WTC11 (cell line): ENCODE measurements at regions not wholly inside any gene's neighbourhood (a gene's known extent, or its start where the extent isn't known, plus 50 kb on each side); places are given as distances from the start of the nearest gene placed in this dataset.

Source experiments
- ATAC-seq: fragments of 200-7000 bp; cut with Tn5 transposase; 2 replicates; pipeline ENCODE4 v1.10.0; 2021; ENCODE audit warnings: mild to moderate bottlenecking, moderate library complexity
- CTCF ChIA-PET: fragments of 300-600 bp; sonication (Branson Sonifier 250); formaldehyde crosslinking; loops from one replicate; lab custom pipeline; 2021; ENCODE audit warnings: antibody characterized with exemption; lab: Charles Lee
- POLR2A ChIA-PET: fragments of 350-600 bp; sonication (Branson Sonifier 250); formaldehyde crosslinking; loops from one replicate; lab custom pipeline; 2021; ENCODE audit warnings: antibody characterized with exemption; lab: Charles Lee
- DNase-seq: peaks from one replicate; pipeline ENCODE4 v3.0.0; 2021; ENCODE audit warnings: low spot score
- H3K27ac Mint-ChIP-seq: 2 replicates; pipeline ENCODE4 v1.8.0; 2021; ENCODE audit warnings: mixed read lengths
- H3K27me3 Mint-ChIP-seq: 2 replicates; pipeline ENCODE4 v1.8.0; 2021; ENCODE audit warnings: low read depth, mild to moderate bottlenecking, moderate library complexity, mixed read lengths
- H3K36me3 Mint-ChIP-seq: 2 replicates; pipeline ENCODE4 v1.8.0; 2021; ENCODE audit warnings: mixed read lengths
- H3K4me1 Mint-ChIP-seq: 2 replicates; pipeline ENCODE4 v1.8.0; 2022; ENCODE audit warnings: mixed read lengths
- H3K4me3 Mint-ChIP-seq: 2 replicates; pipeline ENCODE4 v1.8.0; 2021; ENCODE audit warnings: mild to moderate bottlenecking, moderate library complexity, mixed read lengths
- H3K9me3 Mint-ChIP-seq: 2 replicates; pipeline ENCODE4 v1.8.0; 2021; ENCODE audit warnings: mixed read lengths
- ATF1 ChIP-seq: sonication (generic); formaldehyde crosslinking; IDR thresholded peaks from 2 replicates; pipeline ENCODE4 v1.8.1; 2023; ENCODE audit warnings: mild to moderate bottlenecking, moderate library complexity, missing genetic modification reagents
- ATF2 ChIP-seq: sonication (generic); formaldehyde crosslinking; IDR thresholded peaks from 2 replicates; pipeline ENCODE4 v1.8.1; 2022; ENCODE audit warnings: low read depth, missing genetic modification reagents, borderline replicate concordance
- CREB1 ChIP-seq: sonication (generic); formaldehyde crosslinking; IDR thresholded peaks from 2 replicates; pipeline ENCODE4 v1.8.0; 2023; ENCODE audit warnings: mild to moderate bottlenecking, missing genetic modification reagents
- CTCF ChIP-seq: fragments of 200-600 bp; IDR thresholded peaks from 2 replicates; pipeline ENCODE4 v1.8.0; 2022; ENCODE audit warnings: antibody characterized with exemption
- E2F5 ChIP-seq: sonication (generic); formaldehyde crosslinking; IDR thresholded peaks from 2 replicates; pipeline ENCODE4 v1.8.1; 2022; ENCODE audit warnings: mild to moderate bottlenecking, moderate library complexity, missing genetic modification reagents
- ESRRA ChIP-seq: sonication (generic); formaldehyde crosslinking; IDR thresholded peaks from 2 replicates; pipeline ENCODE4 v1.8.1; 2022; ENCODE audit warnings: mild to moderate bottlenecking, missing genetic modification reagents, borderline replicate concordance
- ETV6 ChIP-seq: sonication (generic); formaldehyde crosslinking; IDR thresholded peaks from 2 replicates; pipeline ENCODE4 v1.8.1; 2022; ENCODE audit warnings: mild to moderate bottlenecking, missing genetic modification reagents
- KAT7 ChIP-seq: sonication (generic); formaldehyde crosslinking; IDR thresholded peaks from 2 replicates; pipeline ENCODE4 v1.8.1; 2023; ENCODE audit warnings: missing genetic modification reagents, mild to moderate bottlenecking, borderline replicate concordance
- MAX ChIP-seq: sonication (generic); formaldehyde crosslinking; IDR thresholded peaks from 2 replicates; pipeline ENCODE4 v1.8.0; 2022; ENCODE audit warnings: mild to moderate bottlenecking, missing genetic modification reagents
- NR3C1 ChIP-seq: sonication (generic); formaldehyde crosslinking; conservative IDR thresholded peaks from 2 replicates; pipeline ENCODE4 v1.8.1; 2023; ENCODE audit warnings: low read depth, mild to moderate bottlenecking, missing genetic modification reagents
- PREB ChIP-seq: sonication (generic); formaldehyde crosslinking; IDR thresholded peaks from 2 replicates; pipeline ENCODE4 v1.8.1; 2022; ENCODE audit warnings: mild to moderate bottlenecking, missing genetic modification reagents, moderate library complexity, borderline replicate concordance
- PRRX2 ChIP-seq: fragments of 250-450 bp; sonication (Bioruptor Pico); IDR thresholded peaks from 2 replicates; pipeline ENCODE4 v1.8.0; 2021; ENCODE audit warnings: mild to moderate bottlenecking
- RELA ChIP-seq: sonication (generic); formaldehyde crosslinking; IDR thresholded peaks from 2 replicates; pipeline ENCODE4 v1.8.1; 2022; ENCODE audit warnings: missing genetic modification reagents, mild to moderate bottlenecking, borderline replicate concordance
- SMAD3 ChIP-seq: sonication (generic); formaldehyde crosslinking; IDR thresholded peaks from 2 replicates; pipeline ENCODE4 v1.8.0; 2022; ENCODE audit warnings: missing genetic modification reagents, mild to moderate bottlenecking, borderline replicate concordance
- SMAD4 ChIP-seq: sonication (generic); formaldehyde crosslinking; IDR thresholded peaks from 2 replicates; pipeline ENCODE4 v1.8.0; 2022; ENCODE audit warnings: mild to moderate bottlenecking, missing genetic modification reagents
- TEAD1 ChIP-seq: sonication (generic); formaldehyde crosslinking; IDR thresholded peaks from 2 replicates; pipeline ENCODE4 v1.8.0; 2022; ENCODE audit warnings: mild to moderate bottlenecking, missing genetic modification reagents
- TEAD4 ChIP-seq: sonication (generic); formaldehyde crosslinking; IDR thresholded peaks from 2 replicates; pipeline ENCODE4 v1.8.0; 2022; ENCODE audit warnings: mild to moderate bottlenecking, missing genetic modification reagents
- USF1 ChIP-seq: sonication (generic); formaldehyde crosslinking; IDR thresholded peaks from 2 replicates; pipeline ENCODE4 v1.8.0; 2022; ENCODE audit warnings: mild to moderate bottlenecking, missing genetic modification reagents
- ZBTB21 ChIP-seq: sonication (generic); formaldehyde crosslinking; IDR thresholded peaks from 2 replicates; pipeline ENCODE4 v1.8.1; 2023; ENCODE audit warnings: mild to moderate bottlenecking, missing genetic modification reagents, borderline replicate concordance
- ZBTB43 ChIP-seq: sonication (generic); formaldehyde crosslinking; IDR thresholded peaks from 2 replicates; pipeline ENCODE4 v1.8.1; 2023; ENCODE audit warnings: mild to moderate bottlenecking, missing genetic modification reagents
- ZNF138 ChIP-seq: sonication (generic); formaldehyde crosslinking; conservative IDR thresholded peaks from 2 replicates; pipeline ENCODE4 v1.8.1; 2022; ENCODE audit warnings: mild to moderate bottlenecking, moderate library complexity, missing genetic modification reagents
- ZNF317 ChIP-seq: sonication (generic); formaldehyde crosslinking; IDR thresholded peaks from 2 replicates; pipeline ENCODE4 v1.8.1; 2023; ENCODE audit warnings: low read depth, mild to moderate bottlenecking, moderate library complexity, missing genetic modification reagents, borderline replicate concordance
- ZNF396 ChIP-seq: fragments of 250-450 bp; sonication (Bioruptor Pico); IDR thresholded peaks from 2 replicates; pipeline ENCODE4 v1.8.0; 2021; ENCODE audit warnings: mild to moderate bottlenecking, moderate library complexity, borderline replicate concordance
- ZNF512 ChIP-seq: sonication (generic); formaldehyde crosslinking; IDR thresholded peaks from 2 replicates; pipeline ENCODE4 v1.8.1; 2022; ENCODE audit warnings: missing genetic modification reagents, borderline replicate concordance

GRCh38 chr12:98406378-98406777 lies 109.0 kb upstream of the TMPO start:
- Mint-ChIP-seq H3K4me3 (no peak overlapping the region), H3K27ac (no peak overlapping the region), H3K4me1 (peaks cover 43% of the 10 kb centered on the region), H3K9me3 (peaks cover 45% of the 10 kb centered on the region), H3K27me3 (no peaks in the 10 kb centered on the region), H3K36me3 (peaks cover 32% of the 10 kb centered on the region)
- POLR2A ChIA-PET = no interaction called here
- CTCF ChIA-PET = interaction anchor here (1.1 to 1.2 kb wide), 2 partner anchors 9 to 18 kb away, joined by 4 read pairs; no protein-coding TSS in a partner anchor
- TF ChIP-seq ATF2 (CRISPR knock-in tag) = no peak
- TF ChIP-seq ZNF317 (CRISPR knock-in tag) = no peak
- DNase-seq (no peak), ATAC-seq (no peak)

- H3K4me1 Mint-ChIP-seq = peaks cover 43% of the 10 kb centered on the region
- no peak overlapping the region for H3K27ac Mint-ChIP-seq
- ChIA-PET CTCF (no interaction called here), POLR2A (no interaction called here)
- H3K9me3 Mint-ChIP-seq = peaks cover 45% of the 10 kb centered on the region
- H3K4me3 Mint-ChIP-seq = no peak overlapping the region
- H3K36me3 Mint-ChIP-seq = peaks cover 32% of the 10 kb centered on the region
- no peaks in the 10 kb centered on the region for H3K27me3 Mint-ChIP-seq
- DNase-seq (no peak), ATAC-seq (no peak)
- TF ChIP-seq ZNF317 (CRISPR knock-in tag) (no peak), CTCF (no peak), PRRX2 (CRISPR knock-in tag) (no peak), ATF1 (CRISPR knock-in tag) (no peak), TEAD4 (CRISPR knock-in tag) (no peak), ZNF512 (CRISPR knock-in tag) (no peak), ESRRA (CRISPR knock-in tag) (no peak), ZBTB21 (CRISPR knock-in tag) (no peak), SMAD4 (CRISPR knock-in tag) (no peak)
Observed at GRCh38 chr12:98408681-98409080, 106.7 kb upstream of the TMPO start.

- H3K9me3 Mint-ChIP-seq = peaks cover 47% of the 10 kb centered on the region
- H3K27ac Mint-ChIP-seq = no peak overlapping the region
- POLR2A ChIA-PET = no interaction called here
Observed at GRCh38 chr12:98409548-98409947, 105.8 kb upstream of the TMPO start.

More at GRCh38 chr12:98409548-98409947, 105.8 kb upstream of the TMPO start:
- no peak for DNase-seq
- no peaks in the 10 kb centered on the region for H3K27me3 Mint-ChIP-seq
- peaks cover 32% of the 10 kb centered on the region for H3K36me3 Mint-ChIP-seq
- H3K4me3 Mint-ChIP-seq = no peak overlapping the region
- no peak for ATAC-seq
- peaks cover 37% of the 10 kb centered on the region for H3K4me1 Mint-ChIP-seq
- CTCF ChIA-PET = no interaction called here
- TF ChIP-seq ZNF138 = no peak
- TF ChIP-seq KAT7 (CRISPR knock-in tag) = no peak
- TF ChIP-seq ZNF396 (CRISPR knock-in tag) = no peak
- TF ChIP-seq MAX = no peak
- TF ChIP-seq PREB (CRISPR knock-in tag) = no peak
- TF ChIP-seq ESRRA (CRISPR knock-in tag) = no peak
- TF ChIP-seq CREB1 (CRISPR knock-in tag) = no peak
- no peak for TF ChIP-seq ZBTB43
- TF ChIP-seq RELA (CRISPR knock-in tag) = no peak
- no peak for TF ChIP-seq NR3C1 (CRISPR knock-in tag)
- TF ChIP-seq SMAD3 (CRISPR knock-in tag) = no peak
- no peak for TF ChIP-seq TEAD1 (CRISPR knock-in tag)
- TF ChIP-seq ETV6 = no peak
- no peak for TF ChIP-seq USF1 (CRISPR knock-in tag)
- TF ChIP-seq E2F5 (CRISPR knock-in tag) = no peak
